GM23248 (cell line): ENCODE measurements at regions not wholly inside any gene's neighbourhood (a gene's known extent, or its start where the extent isn't known, plus 50 kb on each side); places are given as distances from the start of the nearest gene placed in this dataset.

Experiments used
- DNase-seq: peaks from one replicate; pipeline ENCODE4 v3.0.0-alpha.2; 2015
- H2AFZ ChIP-seq: fragments of 200-600 bp; sonication (generic); 2 replicates; pipeline ENCODE4 v1.6.1; 2016; ENCODE audit warnings: antibody characterized with exemption
- H3F3A ChIP-seq: fragments of 200-600 bp; sonication (generic); 2 replicates; pipeline ENCODE4 v1.6.1; 2016; ENCODE audit warnings: mild to moderate bottlenecking, antibody characterized with exemption, mixed run types; ENCODE audit not compliant: insufficient read depth
- H3K27ac ChIP-seq: fragments of 200-600 bp; sonication (generic); 2 replicates; pipeline ENCODE4 v1.5.1; 2016; ENCODE audit warnings: mild to moderate bottlenecking
- H3K27me3 ChIP-seq: fragments of 200-600 bp; sonication (generic); replicated peaks from 2 replicates; pipeline ENCODE4 v1.6.1; 2016; ENCODE audit warnings: mild to moderate bottlenecking; ENCODE audit not compliant: insufficient read depth
- H3K36me3 ChIP-seq: fragments of 200-600 bp; sonication (generic); 2 replicates; pipeline ENCODE4 v1.6.1; 2016; ENCODE audit warnings: low read depth, mild to moderate bottlenecking
- H3K4me1 ChIP-seq: fragments of 200-600 bp; sonication (generic); 2 replicates; pipeline ENCODE4 v1.6.1; 2016; ENCODE audit warnings: mild to moderate bottlenecking; ENCODE audit not compliant: insufficient read depth
- H3K4me2 ChIP-seq: fragments of 200-600 bp; sonication (generic); one replicate; pipeline ENCODE4 v1.6.1; 2016; ENCODE audit warnings: mild to moderate bottlenecking; ENCODE audit not compliant: unreplicated experiment
- H3K4me3 ChIP-seq: fragments of 200-600 bp; sonication (generic); 2 replicates; pipeline ENCODE4 v1.5.1; 2016; ENCODE audit warnings: mild to moderate bottlenecking
- H3K79me2 ChIP-seq: fragments of 200-600 bp; sonication (generic); 2 replicates; pipeline ENCODE4 v1.6.1; 2016; ENCODE audit warnings: mild to moderate bottlenecking; ENCODE audit not compliant: insufficient read depth
- H3K9ac ChIP-seq: fragments of 200-600 bp; sonication (generic); 2 replicates; pipeline ENCODE4 v1.6.1; 2016; ENCODE audit warnings: mild to moderate bottlenecking
- H3K9me2 ChIP-seq: fragments of 200-600 bp; sonication (generic); 2 replicates; pipeline ENCODE4 v1.6.1; 2016; ENCODE audit warnings: mixed run types, mild to moderate bottlenecking, moderate library complexity; ENCODE audit not compliant: insufficient read depth
- H3K9me3 ChIP-seq: fragments of 200-600 bp; sonication (generic); one replicate; pipeline ENCODE4 v1.6.1; 2017; ENCODE audit warnings: low read depth
- H4K20me1 ChIP-seq: fragments of 200-600 bp; sonication (generic); 2 replicates; pipeline ENCODE4 v1.6.0; 2016; ENCODE audit not compliant: insufficient read depth
- EZH2 ChIP-seq: fragments of 200-600 bp; sonication (generic); IDR thresholded peaks from 2 replicates; pipeline ENCODE4 v1.6.1; 2018; ENCODE audit warnings: antibody characterized with exemption, mild to moderate bottlenecking; ENCODE audit not compliant: insufficient read depth, poor library complexity, severe bottlenecking
- EZH2phosphoT487 ChIP-seq: fragments of 200-600 bp; sonication (generic); IDR thresholded peaks from 2 replicates; pipeline ENCODE4 v1.6.1; 2018; ENCODE audit warnings: antibody characterized with exemption, moderate library complexity, mild to moderate bottlenecking, low read depth; ENCODE audit not compliant: insufficient read depth
- WGBS, 2 experiments: methylation state at CpG; one replicate each; pipeline ENCODE4 v1.1.6; 2015 to 2017; ENCODE audit warnings: low lambda C conversion rate in 2 of 2, low coverage in 1 of 2; ENCODE audit errors: missing lambda C conversion rate in 2 of 2; 5-methylcytosine and 5-hydroxymethylcytosine counted together
- in situ Hi-C: fragments of 300-500 bp; cut with MboI; formaldehyde crosslinking; loops from 2 replicates; pipeline ENCODE4 v1.15.0; 2020

GRCh38 chr3:21936207-21936606 lies 185.2 kb upstream of the ZNF385D start:
- no peak overlapping the region for H3K4me3 ChIP-seq
- no peaks in the 10 kb centered on the region for H3K27me3 ChIP-seq
- H3K79me2 ChIP-seq = no peaks in the 10 kb centered on the region
- H3K4me1 ChIP-seq = no peaks in the 10 kb centered on the region
- no peaks in the 10 kb centered on the region for H3K36me3 ChIP-seq
- no peak overlapping the region for H3K9ac ChIP-seq
- no peak for DNase-seq
- H3K4me2 ChIP-seq = no peak overlapping the region
- in situ Hi-C loops = no loop called here
- H3K27ac ChIP-seq = no peak overlapping the region
- no peaks in the 10 kb centered on the region for H3F3A ChIP-seq
- no peak for TF ChIP-seq EZH2phosphoT487
- no peak overlapping the region for H2AFZ ChIP-seq
- H3K9me2 ChIP-seq = no peaks in the 10 kb centered on the region; the same call in 1 of the 2 replicates
- WGBS, 2 experiments = 93 to 97% methylated on average over 2 of the region's 2 CpGs
- H4K20me1 ChIP-seq = no peaks in the 10 kb centered on the region
- no peaks in the 10 kb centered on the region for H3K9me3 ChIP-seq

- Histone ChIP-seq H2AFZ (no peak overlapping the region), H3K9me3 (no peaks in the 10 kb centered on the region), H3F3A (peaks cover 7% of the 10 kb centered on the region), H3K4me1 (peaks cover 15% of the 10 kb centered on the region), H3K27ac (no peak overlapping the region), H3K9ac (no peak overlapping the region), H4K20me1 (no peaks in the 10 kb centered on the region), H3K9me2 (no peaks in the 10 kb centered on the region), H3K36me3 (no peaks in the 10 kb centered on the region), H3K27me3 (no peaks in the 10 kb centered on the region), H3K4me2 (no peak overlapping the region), H3K4me3 (no peak overlapping the region), H3K79me2 (no peaks in the 10 kb centered on the region)
- no peak for DNase-seq
- TF ChIP-seq EZH2phosphoT487 (no peak), EZH2 (no peak)
- in situ Hi-C loops = no loop called here
- 95 to 96% methylated on average over 5 of the region's 5 CpGs for WGBS, 2 experiments
Measured at GRCh38 chr3:21938267-21938681, 187.3 kb upstream of the ZNF385D start.

GRCh38 chr3:21942328-21942727 lies 191.3 kb upstream of the ZNF385D start:
- H3K79me2 ChIP-seq = no peaks in the 10 kb centered on the region
- TF ChIP-seq EZH2phosphoT487 (0 out of 2 replicates have a peak, but pooled peaks have one; percentile 73), EZH2 (no peak)
- no peaks in the 10 kb centered on the region for H3K9me3 ChIP-seq
- peaks cover 15% of the 10 kb centered on the region for H3K4me1 ChIP-seq
- no peak overlapping the region for H3K4me3 ChIP-seq
- H3K9ac ChIP-seq = no peak overlapping the region
- peaks cover 7% of the 10 kb centered on the region for H3F3A ChIP-seq
- no peak overlapping the region for H2AFZ ChIP-seq
- H3K9me2 ChIP-seq = no peaks in the 10 kb centered on the region
- in situ Hi-C loops = no loop called here
- WGBS, 2 experiments = 1% methylated on average over 6 of the region's 6 CpGs
- peak overlapping the region; percentile 53 for H3K4me2 ChIP-seq
- H4K20me1 ChIP-seq = no peaks in the 10 kb centered on the region
- H3K36me3 ChIP-seq = no peaks in the 10 kb centered on the region
- no peaks in the 10 kb centered on the region for H3K27me3 ChIP-seq
- H3K27ac ChIP-seq = peak overlapping the region; percentile 42
- peak; percentile 93 for DNase-seq

- 89 to 92% methylated on average over 6 of the region's 6 CpGs for WGBS, 2 experiments
- TF ChIP-seq EZH2phosphoT487 (no peak), EZH2 (no peak)
- Histone ChIP-seq H3F3A (peaks cover 7% of the 10 kb centered on the region), H3K27me3 (no peaks in the 10 kb centered on the region), H4K20me1 (no peaks in the 10 kb centered on the region), H3K4me1 (peaks cover 15% of the 10 kb centered on the region), H3K9me2 (no peaks in the 10 kb centered on the region), H3K9ac (no peak overlapping the region), H3K4me2 (no peak overlapping the region), H3K36me3 (no peaks in the 10 kb centered on the region), H3K27ac (no peak overlapping the region), H3K79me2 (no peaks in the 10 kb centered on the region), H3K4me3 (no peak overlapping the region), H3K9me3 (no peaks in the 10 kb centered on the region), H2AFZ (no peak overlapping the region)
- in situ Hi-C loops = no loop called here
- no peak for DNase-seq
Measured at GRCh38 chr3:21944251-21944650, 193.2 kb upstream of the ZNF385D start.

GRCh38 chr3:21952856-21953255 lies 201.8 kb upstream of the ZNF385D start:
- Histone ChIP-seq H3K36me3 (no peaks in the 10 kb centered on the region), H2AFZ (no peak overlapping the region), H3F3A (peaks cover 10% of the 10 kb centered on the region; the same call in 1 of the 2 replicates), H3K9me3 (no peaks in the 10 kb centered on the region), H3K4me1 (peaks cover 16% of the 10 kb centered on the region), H3K4me2 (no peak overlapping the region), H3K27me3 (no peaks in the 10 kb centered on the region), H4K20me1 (no peaks in the 10 kb centered on the region), H3K79me2 (no peaks in the 10 kb centered on the region), H3K27ac (no peak overlapping the region), H3K9ac (no peak overlapping the region), H3K4me3 (no peak overlapping the region), H3K9me2 (no peaks in the 10 kb centered on the region)
- TF ChIP-seq EZH2 = no peak
- TF ChIP-seq EZH2phosphoT487 = no peak
- in situ Hi-C loops = no loop called here
- 88 to 89% methylated on average over 3 of the region's 3 CpGs for WGBS, 2 experiments
- no peak for DNase-seq
